GM12891 (cell line): ENCODE measurements at regions not wholly inside any gene's neighbourhood (a gene's known extent, or its start where the extent isn't known, plus 50 kb on each side); places are given as distances from the start of the nearest gene placed in this dataset.

Experiments
- DNase-seq: peaks from one replicate; pipeline ENCODE4 v3.0.0; 2011; ENCODE audit warnings: low spot score; ENCODE audit not compliant: insufficient read length
- FAIRE-seq: peaks from 2 replicates; lab custom pipeline; 2011; peaks lifted over from hg19 to GRCh38; lab: Jason Lieb, UNC
- PAX5 ChIP-seq: IDR thresholded peaks from 2 replicates; pipeline ENCODE4 v1.6.1; 2011; ENCODE audit warnings: low read length, moderate library complexity, mild to moderate bottlenecking; ENCODE audit not compliant: insufficient read depth, severe bottlenecking
- POLR2A ChIP-seq: IDR thresholded peaks from 2 replicates; pipeline ENCODE4 v1.6.1; 2011; ENCODE audit warnings: low read depth, low read length, control low read depth
- POLR2AphosphoS5 ChIP-seq: IDR thresholded peaks from 2 replicates; pipeline ENCODE4 v1.6.1; 2011; ENCODE audit warnings: low read depth, low read length, control low read depth
- POU2F2 ChIP-seq: IDR thresholded peaks from 2 replicates; pipeline ENCODE4 v1.6.1; 2011; ENCODE audit warnings: low read depth, mild to moderate bottlenecking, control low read depth, low read length, moderate library complexity
- SPI1 ChIP-seq: IDR thresholded peaks from 2 replicates; pipeline ENCODE4 v1.6.1; 2011; ENCODE audit warnings: low read depth, low read length, control low read depth
- TAF1 ChIP-seq: IDR thresholded peaks from 2 replicates; pipeline ENCODE4 v1.6.1; 2011; ENCODE audit warnings: low read depth, low read length, control low read depth

DNA sequence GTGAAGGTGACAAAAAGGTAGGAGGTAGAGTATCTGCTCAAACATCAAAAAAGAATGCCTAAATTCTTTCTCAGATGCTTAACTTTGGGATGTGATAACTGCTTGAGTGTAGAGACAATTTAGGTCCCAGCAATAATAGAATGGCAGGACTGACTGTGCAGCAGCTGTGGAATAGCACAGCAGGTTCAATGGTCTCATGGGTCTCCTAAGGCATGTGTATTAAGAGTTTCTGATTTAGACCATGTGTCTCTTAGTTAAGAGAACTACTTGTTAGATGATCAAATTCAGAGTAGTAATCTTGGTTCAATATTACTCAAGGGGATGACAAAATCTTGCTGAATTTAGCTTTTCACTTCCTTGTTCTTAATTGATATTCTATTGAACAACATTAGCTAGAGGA lies 72.0 kb downstream of the ALX1 start:
- TF ChIP-seq POLR2AphosphoS5 (no peak), PAX5 (no peak), SPI1 (no peak), POU2F2 (no peak), TAF1 (no peak), POLR2A (no peak)
- DNase-seq (no peak), FAIRE-seq (no peak)

DNA sequence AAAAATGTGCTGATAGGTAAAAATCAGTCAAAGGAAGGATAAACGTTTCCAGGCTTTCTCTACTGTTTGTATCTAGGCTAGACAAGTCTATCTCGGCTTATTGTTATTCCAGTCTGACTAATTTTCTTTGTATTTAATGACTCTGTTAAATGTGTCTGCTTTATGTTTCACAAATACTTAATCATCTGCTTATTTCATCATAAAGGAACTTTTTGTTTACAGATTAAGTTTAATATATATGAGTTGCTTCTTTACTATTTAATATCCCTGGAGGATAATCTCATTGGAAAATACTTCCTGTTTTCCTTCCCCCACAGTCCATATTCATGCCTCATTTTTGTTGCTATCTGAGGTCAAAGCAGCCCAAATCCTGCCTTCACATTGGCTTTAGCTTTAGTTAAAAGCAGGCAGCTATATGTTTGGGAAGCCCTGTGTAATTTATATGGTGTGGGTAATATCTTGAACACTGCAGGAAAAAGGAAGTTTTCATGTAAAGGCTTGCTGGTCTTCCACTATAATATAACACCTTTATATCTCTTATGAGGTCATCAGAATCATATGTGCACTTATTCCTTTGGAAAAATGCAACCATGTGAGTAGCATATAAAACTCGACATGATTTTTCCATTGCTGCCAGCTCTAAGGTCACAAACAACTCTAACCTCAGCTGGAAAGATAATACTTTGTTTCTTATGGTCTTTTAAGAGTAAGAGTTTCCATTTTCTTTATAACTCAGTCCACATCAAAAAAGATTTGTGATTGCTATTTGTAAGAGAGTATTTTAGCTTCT lies 76.8 kb downstream of the ALX1 start:
- FAIRE-seq (no peak), DNase-seq (no peak)
- no peak for TF ChIP-seq PAX5
- TF ChIP-seq POLR2A, result no peak
- TF ChIP-seq SPI1, result no peak
- TF ChIP-seq POU2F2, result no peak
- no peak for TF ChIP-seq POLR2AphosphoS5
- no peak for TF ChIP-seq TAF1

DNA sequence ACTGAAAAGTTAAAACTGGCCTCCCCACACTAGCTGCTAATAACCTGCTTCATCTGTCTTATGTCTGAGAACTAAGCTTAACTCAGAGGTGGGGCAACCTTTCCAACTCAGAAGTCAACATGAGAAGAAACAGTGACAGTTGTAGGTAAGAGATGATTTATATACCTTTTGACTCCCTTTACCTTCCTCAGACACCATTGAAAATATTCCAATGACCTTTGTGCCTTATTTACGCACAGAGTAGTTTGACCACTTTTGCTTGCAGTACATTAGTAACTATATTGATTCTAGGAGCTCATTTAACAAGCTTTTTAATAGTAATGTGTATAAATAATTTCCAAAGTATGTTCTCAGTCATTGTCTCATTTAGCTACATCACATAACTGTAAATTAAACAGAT lies 77.6 kb downstream of the ALX1 start:
- DNase-seq, result no peak
- FAIRE-seq, result no peak
- TF ChIP-seq POLR2A, result no peak
- TF ChIP-seq PAX5, result no peak
- TF ChIP-seq SPI1, result no peak
- TF ChIP-seq POU2F2, result no peak
- no peak for TF ChIP-seq POLR2AphosphoS5
- no peak for TF ChIP-seq TAF1

GRCh38 chr12:85358715-85359114 lies 78.7 kb downstream of the ALX1 start:
- no peak for DNase-seq
- TF ChIP-seq TAF1 (no peak), SPI1 (no peak), PAX5 (no peak), POU2F2 (no peak), POLR2A (no peak), POLR2AphosphoS5 (no peak)
- FAIRE-seq, result no peak

DNA sequence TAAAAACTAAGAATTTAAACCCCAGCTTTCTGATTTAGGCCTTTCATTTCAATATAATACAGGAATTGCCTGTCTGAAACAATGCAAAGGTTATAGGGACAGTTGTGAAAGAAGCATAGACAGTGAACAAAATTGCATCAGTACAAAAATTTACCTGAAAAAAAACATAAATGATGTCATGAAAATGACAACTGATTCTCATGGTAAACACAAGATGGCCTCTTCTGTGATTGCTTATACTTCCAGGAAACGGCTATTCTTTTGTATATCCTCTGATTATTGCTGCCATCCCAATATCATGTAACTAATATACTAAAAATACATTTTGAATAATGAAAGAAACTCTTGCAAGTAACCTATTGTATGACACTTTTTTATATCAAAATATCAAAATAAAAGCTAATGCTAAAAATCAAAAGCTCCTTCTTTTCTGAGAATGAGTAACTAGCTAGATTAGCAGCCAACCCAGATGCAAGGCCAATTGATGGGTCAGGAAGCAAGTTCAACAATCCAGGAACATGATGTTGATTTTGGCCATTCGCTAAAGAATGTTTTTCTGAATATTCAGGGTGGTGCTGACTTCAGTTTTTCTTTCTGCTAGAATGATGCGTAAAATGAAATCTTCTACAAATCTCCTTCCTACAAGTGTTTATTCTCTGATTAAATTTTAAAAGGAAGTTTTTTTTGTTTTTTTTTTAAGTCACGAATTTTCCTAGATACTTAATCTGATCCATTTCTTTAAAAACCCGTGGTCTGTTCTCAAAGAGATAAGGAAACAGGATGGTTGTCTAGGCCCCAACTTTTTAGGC lies 83.6 kb downstream of the ALX1 start:
- FAIRE-seq (no peak), DNase-seq (no peak)
- TF ChIP-seq POLR2A (no peak), TAF1 (no peak), POLR2AphosphoS5 (no peak), POU2F2 (no peak), SPI1 (no peak), PAX5 (no peak)

- TF ChIP-seq PAX5 (no peak), TAF1 (no peak), SPI1 (no peak), POLR2AphosphoS5 (no peak), POU2F2 (no peak)
- DNase-seq (no peak), FAIRE-seq (no peak)
These were observed 87.9 kb downstream of the ALX1 start for GRCh38 chr12:85367936-85368335.

DNA sequence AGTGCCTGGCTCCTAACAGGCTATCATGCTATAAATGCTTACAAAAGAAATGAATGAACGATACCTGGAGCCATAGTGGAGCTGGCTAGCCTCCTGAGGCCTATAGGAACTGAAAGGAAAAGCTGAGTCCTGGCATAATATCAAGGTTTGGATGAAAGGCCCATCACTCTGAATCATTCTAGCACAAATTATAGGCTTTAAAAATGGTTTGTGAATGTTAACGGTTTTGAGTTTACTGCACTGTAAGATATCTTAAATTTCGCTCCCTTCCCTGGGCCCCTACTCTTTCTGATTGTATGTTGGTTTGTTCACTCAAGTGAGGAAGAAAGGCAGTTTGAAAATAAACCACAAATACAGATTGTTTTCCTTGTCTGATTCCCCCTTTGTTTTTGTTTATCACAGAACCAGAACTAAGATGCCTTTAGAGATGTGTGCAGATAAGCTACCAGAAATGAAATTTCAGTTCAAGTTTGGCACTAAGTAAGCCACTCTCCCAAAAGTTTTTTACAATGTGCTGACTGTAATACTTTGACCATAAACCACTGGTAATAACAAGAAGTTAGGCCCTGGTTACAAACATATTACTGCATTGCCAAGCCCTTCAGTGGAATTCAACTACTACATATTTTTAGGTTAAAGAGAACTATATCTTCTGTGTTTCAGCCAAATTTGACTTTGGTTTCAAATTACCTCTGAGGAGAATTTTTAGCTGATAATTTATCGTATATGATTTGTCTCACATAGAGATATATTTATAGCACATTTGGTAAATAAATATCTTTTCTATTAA lies 89.5 kb downstream of the ALX1 start:
- no peak for TF ChIP-seq SPI1
- no peak for TF ChIP-seq TAF1
- TF ChIP-seq POU2F2, result no peak
- no peak for TF ChIP-seq POLR2A
- no peak for TF ChIP-seq POLR2AphosphoS5
- TF ChIP-seq PAX5, result no peak
- DNase-seq (no peak), FAIRE-seq (no peak)

DNA sequence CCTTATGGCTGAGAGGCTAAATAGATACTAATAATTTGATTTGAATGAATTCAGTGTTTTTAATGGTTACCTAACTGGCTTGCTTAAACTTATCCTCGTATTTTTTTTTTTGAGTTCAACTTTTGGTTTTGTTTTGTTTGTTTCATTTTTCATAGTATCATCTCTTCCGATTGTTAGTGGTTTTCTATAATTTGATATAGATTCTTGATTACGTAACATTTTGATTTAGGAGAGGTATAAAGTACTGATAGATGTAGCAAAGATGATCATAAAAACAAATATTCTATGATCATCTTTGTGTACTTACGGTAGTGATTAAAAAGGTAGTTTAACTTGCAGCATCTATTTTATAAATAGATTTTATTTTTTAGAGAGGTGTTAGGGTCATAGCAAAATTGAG lies 93.0 kb downstream of the ALX1 start:
- DNase-seq, result no peak
- no peak for FAIRE-seq
- TF ChIP-seq POLR2A, result no peak
- TF ChIP-seq POLR2AphosphoS5, result no peak
- no peak for TF ChIP-seq TAF1
- no peak for TF ChIP-seq SPI1
- no peak for TF ChIP-seq PAX5
- no peak for TF ChIP-seq POU2F2

DNA sequence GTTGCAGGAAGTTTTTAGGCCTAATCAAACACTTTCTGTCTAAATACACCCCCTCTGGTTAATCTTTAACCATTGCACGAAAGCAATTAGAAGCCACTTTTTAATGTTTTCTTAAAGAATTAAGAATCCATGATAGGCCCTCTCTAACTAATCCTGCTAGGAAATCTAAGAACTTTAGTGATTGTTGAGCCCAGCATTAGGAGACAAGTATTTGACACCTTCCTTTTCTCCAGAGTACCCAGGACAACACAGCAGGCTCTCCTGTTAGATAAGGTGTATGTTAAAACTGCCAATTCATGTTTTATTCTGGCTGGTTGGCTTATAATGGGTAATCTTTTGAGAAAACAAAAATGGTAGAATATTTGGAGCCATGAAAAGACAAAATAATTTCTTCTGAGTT lies 95.0 kb downstream of the ALX1 start:
- DNase-seq (no peak), FAIRE-seq (no peak)
- no peak for TF ChIP-seq POU2F2
- TF ChIP-seq SPI1, result no peak
- TF ChIP-seq TAF1, result no peak
- TF ChIP-seq POLR2A, result no peak
